ENCODE measurements at regions not wholly inside any gene's neighbourhood (a gene's known extent, or its start where the extent isn't known, plus 50 kb on each side); places are given as distances from the start of the nearest gene placed in this dataset.
"Not testable (repeated sequence)": the region's sequence is repeated elsewhere in the genome, so short reads cannot be mapped to it uniquely, and the experiment has no call there.

DNA sequence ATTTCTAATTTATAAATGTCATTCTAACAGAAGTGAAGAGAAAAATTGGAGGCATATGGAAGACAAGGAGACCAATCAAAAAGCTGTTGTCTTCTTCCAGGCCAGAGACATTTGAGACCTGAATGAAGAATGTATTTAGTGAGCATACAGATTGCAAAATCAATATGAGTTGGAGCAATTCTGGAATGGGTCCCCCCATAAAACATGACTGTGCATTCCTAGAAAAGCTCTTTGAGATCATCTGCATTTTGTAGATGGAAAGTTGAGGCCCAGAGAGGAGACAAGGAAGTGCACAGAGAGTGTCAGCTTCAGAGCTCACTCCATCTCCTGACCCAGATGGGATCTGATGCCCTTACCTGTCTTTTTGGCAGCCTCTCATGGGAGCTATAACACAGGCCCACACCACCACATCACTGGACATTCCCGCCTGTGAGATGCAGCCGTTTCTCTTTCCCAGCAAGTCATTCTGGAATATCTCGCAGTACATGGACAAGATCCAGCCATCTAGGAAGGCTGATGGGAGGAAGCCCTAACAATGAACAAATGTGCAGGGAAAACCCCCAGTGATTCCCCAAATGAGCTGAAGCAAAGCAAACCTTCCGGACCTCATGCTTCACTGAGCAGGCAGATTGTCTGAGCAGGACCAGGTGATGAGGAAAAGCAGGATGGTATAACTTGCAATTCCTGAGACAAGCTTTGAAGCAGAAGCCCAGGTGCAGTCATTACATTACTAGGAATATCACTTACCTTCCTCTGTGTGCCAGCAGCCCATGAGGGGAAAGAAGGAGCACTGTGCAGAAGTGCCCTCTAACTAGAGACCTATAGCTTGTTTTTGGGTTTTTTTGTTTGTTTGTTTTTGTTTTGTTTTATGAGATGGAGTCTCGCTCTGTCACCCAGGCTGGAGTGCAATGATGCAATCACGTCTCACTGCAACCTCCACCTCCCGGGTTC, 445.6 kb downstream of the PLPP3 start:
- DNase-seq (ENCODE audit: low read depth in 3 of 3, low spot score in 1 of 3): no peak

GRCh38 chr1:56132520-56132919, 446.8 kb downstream of the PLPP3 start:
- no peak for DNase-seq (ENCODE audit: low read depth in 3 of 3, low spot score in 1 of 3)

- DNase-seq (ENCODE audit: low read depth in 3 of 3, low spot score in 1 of 3): no peak
These were observed 449.5 kb downstream of the PLPP3 start for GRCh38 chr1:56129837-56130236.

GRCh38 chr1:56125316-56125715, 454.0 kb downstream of the PLPP3 start:
- no peak for DNase-seq (ENCODE audit: low read depth in 3 of 3, low spot score in 1 of 3)

- DNase-seq (ENCODE audit: low read depth in 3 of 3, low spot score in 1 of 3): no peak
These were observed 455.5 kb downstream of the PLPP3 start for GRCh38 chr1:56123826-56124225.

DNA sequence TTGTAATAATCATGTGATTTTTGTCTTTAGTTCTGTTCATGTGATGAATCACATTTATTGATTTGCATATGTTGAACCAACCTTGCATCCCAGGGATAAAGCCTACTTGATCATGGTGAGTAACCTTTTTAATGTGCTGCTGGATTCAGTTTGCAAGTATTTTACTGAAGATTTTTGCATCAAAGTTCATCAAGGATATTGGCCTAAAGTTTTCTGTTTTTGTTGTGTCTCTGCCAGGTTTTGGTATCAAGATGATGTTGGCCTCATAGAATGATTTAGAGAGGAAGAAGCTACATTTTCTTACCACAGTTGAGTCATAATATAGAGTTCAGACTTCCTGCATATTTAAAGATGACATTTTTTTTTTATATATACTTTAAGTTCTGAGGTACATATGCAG, 455.9 kb downstream of the PLPP3 start:
- DNase-seq (ENCODE audit: low read depth in 3 of 3, low spot score in 1 of 3): no peak

DNA sequence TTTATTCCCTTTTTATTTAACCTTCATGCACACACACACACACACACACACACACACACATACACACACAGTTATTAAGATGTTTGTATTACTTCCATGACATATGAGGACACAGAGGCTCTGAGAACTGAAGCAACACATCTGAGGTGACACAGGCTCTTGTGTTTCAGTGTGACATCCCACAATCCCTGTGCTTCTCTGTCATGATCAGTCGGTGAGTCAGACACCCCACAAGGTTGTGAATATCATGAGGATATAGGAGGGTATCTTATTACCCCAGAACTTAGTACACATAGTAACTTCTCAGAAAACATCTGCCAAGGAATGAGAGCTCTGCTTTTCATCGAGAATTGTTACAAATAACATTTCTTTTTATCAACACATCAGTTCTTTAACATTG, 459.3 kb downstream of the PLPP3 start:
- no peak for DNase-seq (ENCODE audit: low read depth in 3 of 3, low spot score in 1 of 3)

GRCh38 chr1:56118676-56119075, 460.7 kb downstream of the PLPP3 start:
- DNase-seq (ENCODE audit: low read depth in 3 of 3, low spot score in 1 of 3): not testable (repeated sequence)

DNA sequence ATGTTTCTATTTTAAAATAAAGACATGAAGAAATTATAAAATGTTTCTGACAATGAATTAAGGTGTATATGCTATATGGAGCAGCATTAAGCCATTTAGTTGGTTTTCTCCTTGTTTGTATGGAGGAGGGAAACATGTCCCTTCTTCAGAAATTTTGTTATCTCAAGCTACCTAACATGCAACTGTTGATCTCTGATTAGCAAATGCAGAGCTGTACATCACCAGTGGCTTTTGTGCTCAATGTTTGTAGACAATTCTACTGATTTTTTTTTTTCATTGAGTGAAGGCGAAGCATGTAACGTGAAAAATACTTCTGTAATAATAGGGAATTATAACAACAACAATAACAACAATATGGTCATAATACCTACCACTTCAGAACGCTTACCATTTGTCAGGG, 463.7 kb downstream of the PLPP3 start:
- no peak for DNase-seq (ENCODE audit: low read depth in 3 of 3, low spot score in 1 of 3)

DNA sequence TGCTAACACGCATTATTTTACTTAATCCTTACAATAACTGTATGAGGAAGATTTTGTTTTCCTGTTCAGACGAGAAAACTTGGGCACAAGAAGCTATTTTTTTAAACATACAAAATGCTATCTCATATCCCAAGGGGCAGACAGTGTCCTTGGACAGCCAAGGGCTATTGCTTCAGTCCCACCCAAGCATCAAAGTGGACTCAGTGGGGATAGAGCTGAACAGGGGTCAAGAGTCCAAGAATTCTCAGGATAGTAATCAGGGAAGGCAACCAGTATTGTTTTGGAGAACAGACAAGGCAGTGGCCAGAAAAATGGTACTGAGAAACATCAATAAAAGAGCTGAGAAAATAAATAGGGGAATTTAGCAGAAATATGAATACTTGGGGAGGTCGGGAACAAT, 465.7 kb downstream of the PLPP3 start:
- DNase-seq (ENCODE audit: low read depth in 3 of 3, low spot score in 1 of 3): no peak

- no peak for DNase-seq (ENCODE audit: low read depth in 3 of 3, low spot score in 1 of 3)
These were observed 472.1 kb downstream of the PLPP3 start for GRCh38 chr1:56107275-56107638.

DNA sequence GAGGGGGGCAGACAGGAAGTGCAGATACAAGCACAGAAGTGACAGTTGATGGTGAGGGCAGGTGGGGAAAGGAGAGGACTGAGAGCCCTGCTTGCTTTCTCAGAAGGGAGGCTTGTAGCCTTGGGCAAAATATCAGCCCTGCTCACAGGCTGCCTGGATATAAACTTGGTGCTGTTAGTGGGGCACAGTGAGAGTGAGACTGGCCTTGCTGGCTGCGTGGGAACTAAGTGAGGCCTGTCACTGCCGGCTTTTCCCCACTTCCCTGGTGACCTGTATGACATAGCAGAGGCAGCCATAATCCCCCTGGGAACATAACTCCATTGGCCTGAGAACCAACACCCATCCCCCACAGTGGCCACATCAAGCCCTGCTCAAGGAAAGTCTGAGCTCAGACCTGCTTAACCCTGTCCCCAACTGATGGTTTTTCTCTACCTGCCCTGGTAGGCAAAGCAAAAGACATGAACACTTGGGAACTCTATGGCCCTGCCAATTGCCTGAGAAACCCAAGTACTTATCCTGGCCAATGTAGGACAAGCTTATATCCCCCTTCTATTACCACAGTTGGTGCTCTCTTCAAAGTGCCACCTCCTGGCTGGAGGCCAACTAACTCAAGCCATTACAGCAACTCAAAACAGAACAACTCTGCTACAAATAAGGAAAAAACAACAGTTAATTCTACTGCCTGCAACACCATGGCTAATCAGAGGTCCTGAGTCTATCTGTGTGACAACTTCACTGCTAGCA, 472.7 kb downstream of the PLPP3 start:
- no peak for DNase-seq (ENCODE audit: low read depth in 3 of 3, low spot score in 1 of 3)

DNA sequence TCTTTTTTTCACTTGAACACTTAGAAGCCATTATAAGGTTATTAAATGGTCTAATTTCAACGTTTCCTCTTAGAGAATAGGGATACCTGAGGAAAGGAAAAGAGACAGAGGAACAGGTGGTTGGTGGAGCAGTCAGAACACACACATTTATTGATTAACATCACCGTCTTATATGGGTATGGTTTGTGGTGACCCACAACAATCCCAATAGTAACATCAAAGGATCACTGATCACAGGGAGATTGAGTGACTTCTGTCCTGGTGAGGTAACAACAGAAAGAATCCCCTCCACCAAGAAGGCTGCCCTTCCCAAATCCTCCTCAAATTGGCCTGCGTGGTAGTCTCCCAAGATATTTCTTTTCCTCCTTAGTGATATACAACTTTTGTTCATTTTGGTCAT, 474.0 kb downstream of the PLPP3 start:
- DNase-seq (ENCODE audit: low read depth in 3 of 3, low spot score in 1 of 3): no peak

DNA sequence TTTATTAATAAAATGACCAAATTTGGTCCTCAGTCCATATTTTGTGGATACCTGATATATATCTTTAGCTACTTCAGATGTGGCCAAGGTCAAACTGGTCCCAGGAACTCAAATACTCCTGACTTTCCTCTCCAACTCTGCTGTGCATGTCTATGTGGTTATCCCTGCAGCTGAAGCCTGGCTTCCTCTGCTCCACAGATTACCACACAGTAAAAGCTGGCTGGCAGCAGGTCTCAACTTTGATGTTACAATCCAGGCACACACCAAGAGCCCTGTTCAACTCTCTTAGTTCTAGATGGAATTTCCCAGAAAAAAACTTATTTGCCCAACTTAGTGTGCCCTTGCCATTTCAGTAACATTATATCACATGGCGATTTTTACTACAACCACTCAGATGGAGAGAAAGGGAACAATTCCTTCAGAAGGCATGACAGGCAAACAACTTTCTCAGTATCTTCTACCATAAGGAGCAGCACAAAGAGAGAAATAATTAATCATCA, 479.5 kb downstream of the PLPP3 start:
- DNase-seq (ENCODE audit: low read depth in 3 of 3, low spot score in 1 of 3): no peak

DNA sequence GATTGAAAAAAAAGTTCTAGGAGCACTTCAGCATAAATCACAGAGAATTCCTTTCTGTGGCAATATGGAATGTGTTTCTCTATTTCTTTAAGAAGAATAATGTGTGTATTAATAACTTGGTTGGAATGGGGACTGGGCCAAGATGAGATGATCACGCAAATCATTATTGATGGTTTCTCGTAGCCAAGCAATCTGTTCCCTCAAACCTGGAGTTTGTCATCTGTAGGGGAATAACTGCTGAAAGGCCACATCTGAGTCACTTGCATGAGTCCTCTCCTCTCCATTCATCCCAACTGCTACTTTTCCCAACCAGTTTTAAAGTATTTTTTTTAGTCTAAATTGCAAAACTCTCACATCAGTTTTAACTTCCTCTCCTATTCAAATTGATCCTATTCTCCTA, 480.4 kb downstream of the PLPP3 start:
- DNase-seq (ENCODE audit: low read depth in 3 of 3, low spot score in 1 of 3): no peak

GRCh38 chr1:56097713-56098112, 481.6 kb downstream of the PLPP3 start:
- no peak for DNase-seq (ENCODE audit: low read depth in 3 of 3, low spot score in 1 of 3)

GRCh38 chr1:56095696-56096665, 483.4 kb downstream of the PLPP3 start:
- no peak for DNase-seq (ENCODE audit: low read depth in 3 of 3, low spot score in 1 of 3)

GRCh38 chr1:56094168-56094567, 485.2 kb downstream of the PLPP3 start:
- no peak for DNase-seq (ENCODE audit: low read depth in 3 of 3, low spot score in 1 of 3)

- no peak for DNase-seq (ENCODE audit: low read depth in 3 of 3, low spot score in 1 of 3)
These were observed 486.4 kb downstream of the PLPP3 start for GRCh38 chr1:56092684-56093570.

- DNase-seq (ENCODE audit: low read depth in 3 of 3, low spot score in 1 of 3): not testable (repeated sequence)
These were observed 489.5 kb downstream of the PLPP3 start for GRCh38 chr1:56089826-56090225.

Data from stimulated activated CD4-positive, alpha-beta T cell treated with anti-CD3 and anti-CD28 coated beads, TNF-alpha, amount 100 ng/mL, for 1 hour (primary cell).